ENCODE measurements at regions not wholly inside any gene's neighbourhood (a gene's known extent, or its start where the extent isn't known, plus 50 kb on each side); places are given as distances from the start of the nearest gene placed in this dataset.

DNA sequence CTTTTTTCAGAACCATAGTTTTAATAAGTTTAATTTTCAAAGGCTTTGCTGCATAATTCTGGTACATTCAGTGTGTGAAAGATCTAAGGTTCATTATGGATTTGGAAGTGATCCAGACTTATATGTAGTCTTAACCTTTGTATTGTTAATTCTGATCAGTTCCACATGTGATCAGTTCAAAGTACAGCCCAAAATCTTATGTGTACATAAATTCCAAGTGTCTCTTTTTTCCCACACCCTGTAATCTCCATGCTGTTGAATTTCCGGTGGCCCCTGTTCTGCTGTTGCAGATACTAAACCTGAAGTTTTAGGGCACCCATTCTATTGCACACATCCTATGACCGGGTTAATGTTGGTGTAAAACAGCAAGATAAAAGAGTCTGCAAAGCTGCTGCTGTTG, 1147.5 kb upstream of the CDH8 start:
- Histone ChIP-seq H3K9ac (ENCODE audit: control insufficient read depth, insufficient read depth, low read length) (no peak overlapping the region), H3K4me2 (ENCODE audit: control insufficient read depth, insufficient read depth) (no peak overlapping the region), H2AFZ (ENCODE audit: control insufficient read depth, low read depth, low read length) (no peak overlapping the region), H3K4me3 (no peak overlapping the region), H3K36me3 (ENCODE audit: control insufficient read depth in 2 of 2, insufficient read depth in 2 of 2, low read length in 1 of 2) (no peaks in the 10 kb centered on the region), H4K20me1 (ENCODE audit: control insufficient read depth, insufficient read depth) (no peaks in the 10 kb centered on the region), H3K27me3 (replicated peaks in 1 of 2; ENCODE audit: control insufficient read depth in 2 of 2, insufficient read depth in 2 of 2, low read length in 1 of 2) (no peaks in the 10 kb centered on the region), H3K9me3 (replicated peaks; ENCODE audit: control insufficient read depth, insufficient read depth, low read length) (no peaks in the 10 kb centered on the region), H3K79me2 (ENCODE audit: control insufficient read depth, insufficient read depth, low read length) (no peaks in the 10 kb centered on the region), H3K4me1 (ENCODE audit: control insufficient read depth, insufficient read depth, low read length) (no peaks in the 10 kb centered on the region), H3K27ac (ENCODE audit: control insufficient read depth, insufficient read depth) (no peak overlapping the region)
- 0% methylated on average over 2 of the region's 2 CpGs for WGBS (ENCODE audit: insufficient coverage, insufficient replicate concordance, low lambda C conversion rate, missing lambda C conversion rate)
- RAD21 ChIA-PET (ENCODE audit: unreplicated experiment): no interaction called here
- intact Hi-C loops (cut with micrococcal nuclease; ENCODE audit: unreplicated experiment) (no loop called here), in situ Hi-C loops (cut with MboI) (no loop called here)
- no peak for FAIRE-seq
- TF ChIP-seq SIN3A (IDR thresholded peaks at IDR 0.05; ENCODE audit: low read depth, low read length) (no peak), JUND (IDR thresholded peaks at IDR 0.05; ENCODE audit: low read depth, low read length) (no peak), JUNB (IDR thresholded peaks at IDR 0.05) (no peak), MXI1 (IDR thresholded peaks at IDR 0.05; ENCODE audit: low read depth, low read length) (no peak), IKZF2 (IDR thresholded peaks at IDR 0.05) (no peak), HDAC6 (IDR thresholded peaks at IDR 0.05; ENCODE audit: unreplicated experiment) (no peak), TCF12 (IDR thresholded peaks at IDR 0.05; ENCODE audit: low read depth, low read length) (no peak), RFX5 (IDR thresholded peaks at IDR 0.05; ENCODE audit: low read depth, low read length) (no peak), PAX8 (IDR thresholded peaks at IDR 0.05) (no peak), ZNF622 (IDR thresholded peaks at IDR 0.05) (no peak)
- TF ChIP-seq, protein P1, sequence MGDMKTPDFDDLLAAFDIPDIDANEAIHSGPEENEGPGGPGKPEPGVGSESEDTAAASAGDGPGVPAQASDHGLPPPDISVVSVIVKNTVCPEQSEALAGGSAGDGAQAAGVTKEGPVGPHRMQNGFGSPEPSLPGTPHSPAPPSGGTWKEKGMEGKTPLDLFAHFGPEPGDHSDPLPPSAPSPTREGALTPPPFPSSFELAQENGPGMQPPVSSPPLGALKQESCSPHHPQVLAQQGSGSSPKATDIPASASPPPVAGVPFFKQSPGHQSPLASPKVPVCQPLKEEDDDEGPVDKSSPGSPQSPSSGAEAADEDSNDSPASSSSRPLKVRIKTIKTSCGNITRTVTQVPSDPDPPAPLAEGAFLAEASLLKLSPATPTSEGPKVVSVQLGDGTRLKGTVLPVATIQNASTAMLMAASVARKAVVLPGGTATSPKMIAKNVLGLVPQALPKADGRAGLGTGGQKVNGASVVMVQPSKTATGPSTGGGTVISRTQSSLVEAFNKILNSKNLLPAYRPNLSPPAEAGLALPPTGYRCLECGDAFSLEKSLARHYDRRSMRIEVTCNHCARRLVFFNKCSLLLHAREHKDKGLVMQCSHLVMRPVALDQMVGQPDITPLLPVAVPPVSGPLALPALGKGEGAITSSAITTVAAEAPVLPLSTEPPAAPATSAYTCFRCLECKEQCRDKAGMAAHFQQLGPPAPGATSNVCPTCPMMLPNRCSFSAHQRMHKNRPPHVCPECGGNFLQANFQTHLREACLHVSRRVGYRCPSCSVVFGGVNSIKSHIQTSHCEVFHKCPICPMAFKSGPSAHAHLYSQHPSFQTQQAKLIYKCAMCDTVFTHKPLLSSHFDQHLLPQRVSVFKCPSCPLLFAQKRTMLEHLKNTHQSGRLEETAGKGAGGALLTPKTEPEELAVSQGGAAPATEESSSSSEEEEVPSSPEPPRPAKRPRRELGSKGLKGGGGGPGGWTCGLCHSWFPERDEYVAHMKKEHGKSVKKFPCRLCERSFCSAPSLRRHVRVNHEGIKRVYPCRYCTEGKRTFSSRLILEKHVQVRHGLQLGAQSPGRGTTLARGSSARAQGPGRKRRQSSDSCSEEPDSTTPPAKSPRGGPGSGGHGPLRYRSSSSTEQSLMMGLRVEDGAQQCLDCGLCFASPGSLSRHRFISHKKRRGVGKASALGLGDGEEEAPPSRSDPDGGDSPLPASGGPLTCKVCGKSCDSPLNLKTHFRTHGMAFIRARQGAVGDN (IDR thresholded peaks at IDR 0.05): no peak
- TF ChIP-seq, protein P2, sequence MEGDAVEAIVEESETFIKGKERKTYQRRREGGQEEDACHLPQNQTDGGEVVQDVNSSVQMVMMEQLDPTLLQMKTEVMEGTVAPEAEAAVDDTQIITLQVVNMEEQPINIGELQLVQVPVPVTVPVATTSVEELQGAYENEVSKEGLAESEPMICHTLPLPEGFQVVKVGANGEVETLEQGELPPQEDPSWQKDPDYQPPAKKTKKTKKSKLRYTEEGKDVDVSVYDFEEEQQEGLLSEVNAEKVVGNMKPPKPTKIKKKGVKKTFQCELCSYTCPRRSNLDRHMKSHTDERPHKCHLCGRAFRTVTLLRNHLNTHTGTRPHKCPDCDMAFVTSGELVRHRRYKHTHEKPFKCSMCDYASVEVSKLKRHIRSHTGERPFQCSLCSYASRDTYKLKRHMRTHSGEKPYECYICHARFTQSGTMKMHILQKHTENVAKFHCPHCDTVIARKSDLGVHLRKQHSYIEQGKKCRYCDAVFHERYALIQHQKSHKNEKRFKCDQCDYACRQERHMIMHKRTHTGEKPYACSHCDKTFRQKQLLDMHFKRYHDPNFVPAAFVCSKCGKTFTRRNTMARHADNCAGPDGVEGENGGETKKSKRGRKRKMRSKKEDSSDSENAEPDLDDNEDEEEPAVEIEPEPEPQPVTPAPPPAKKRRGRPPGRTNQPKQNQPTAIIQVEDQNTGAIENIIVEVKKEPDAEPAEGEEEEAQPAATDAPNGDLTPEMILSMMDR (IDR thresholded peaks at IDR 0.05 in 2 of 3, conservative IDR thresholded peaks at IDR 0.05 in 1 of 3; ENCODE audit: control insufficient read depth in 2 of 3, extremely low read depth in 1 of 3, insufficient read depth in 1 of 3, low read depth in 3 of 3, low read length in 3 of 3): no peak
- TF ChIP-seq, protein P3, sequence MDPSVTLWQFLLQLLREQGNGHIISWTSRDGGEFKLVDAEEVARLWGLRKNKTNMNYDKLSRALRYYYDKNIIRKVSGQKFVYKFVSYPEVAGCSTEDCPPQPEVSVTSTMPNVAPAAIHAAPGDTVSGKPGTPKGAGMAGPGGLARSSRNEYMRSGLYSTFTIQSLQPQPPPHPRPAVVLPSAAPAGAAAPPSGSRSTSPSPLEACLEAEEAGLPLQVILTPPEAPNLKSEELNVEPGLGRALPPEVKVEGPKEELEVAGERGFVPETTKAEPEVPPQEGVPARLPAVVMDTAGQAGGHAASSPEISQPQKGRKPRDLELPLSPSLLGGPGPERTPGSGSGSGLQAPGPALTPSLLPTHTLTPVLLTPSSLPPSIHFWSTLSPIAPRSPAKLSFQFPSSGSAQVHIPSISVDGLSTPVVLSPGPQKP (IDR thresholded peaks at IDR 0.05; ENCODE audit: low read depth, low read length): no peak
- POLR2A ChIA-PET: no interaction called here
- SMC1A ChIA-PET (ENCODE audit: uncharacterized antibody, unreplicated experiment): no interaction called here
- no peak for ATAC-seq
- CTCF ChIA-PET: no interaction called here
- no peak for DNase-seq (ENCODE audit: low read depth, low spot score)
- BruUV-seq (replicated peaks): no TSS peak
